ENCODE measurements at regions not wholly inside any gene's neighbourhood (a gene's known extent, or its start where the extent isn't known, plus 50 kb on each side); places are given as distances from the start of the nearest gene placed in this dataset.

GRCh38 chr10:90418869-90419652 lies 438.8 kb downstream of the HTR7 start:
- no peak for FAIRE-seq

GRCh38 chr10:90420637-90421318 lies 437.1 kb downstream of the HTR7 start:
- FAIRE-seq, result no peak

- no peak for FAIRE-seq
These were observed 436.0 kb downstream of the HTR7 start for GRCh38 chr10:90421874-90422273.

- FAIRE-seq, result no peak
These were observed 433.1 kb downstream of the HTR7 start for GRCh38 chr10:90424730-90425129.

GRCh38 chr10:90430186-90430585 lies 427.7 kb downstream of the HTR7 start:
- no peak for FAIRE-seq

GRCh38 chr10:90432866-90433265 lies 425.0 kb downstream of the HTR7 start:
- no peak for FAIRE-seq

GRCh38 chr10:90435296-90435695 lies 422.5 kb downstream of the HTR7 start:
- FAIRE-seq, result no peak

GRCh38 chr10:90437452-90437851 lies 420.4 kb downstream of the HTR7 start:
- no peak for FAIRE-seq

GRCh38 chr10:90440870-90441269 lies 417.0 kb downstream of the HTR7 start:
- no peak for FAIRE-seq

- FAIRE-seq, result no peak
These were observed 414.5 kb downstream of the HTR7 start for GRCh38 chr10:90443342-90443741.

GRCh38 chr10:90447831-90448230 lies 410.0 kb downstream of the HTR7 start:
- no peak for FAIRE-seq

- no peak for FAIRE-seq
These were observed 407.0 kb downstream of the HTR7 start for GRCh38 chr10:90450797-90451196.

GRCh38 chr10:90451283-90451682 lies 406.6 kb downstream of the HTR7 start:
- no peak for FAIRE-seq

GRCh38 chr10:90458054-90458453 lies 399.8 kb downstream of the HTR7 start:
- FAIRE-seq, result no peak

- FAIRE-seq, result no peak
These were observed 399.3 kb downstream of the HTR7 start for GRCh38 chr10:90458571-90458970.

- no peak for FAIRE-seq
These were observed 396.2 kb downstream of the HTR7 start for GRCh38 chr10:90461437-90462155.

GRCh38 chr10:90462749-90463470 lies 394.9 kb downstream of the HTR7 start:
- no peak for FAIRE-seq

GRCh38 chr10:90464329-90464728 lies 393.5 kb downstream of the HTR7 start:
- FAIRE-seq, result no peak

GRCh38 chr10:90470966-90471365 lies 386.9 kb downstream of the HTR7 start:
- FAIRE-seq, result no peak

GRCh38 chr10:90480466-90480865 lies 377.4 kb downstream of the HTR7 start:
- no peak for FAIRE-seq

GRCh38 chr10:90481326-90481923 lies 376.4 kb downstream of the HTR7 start:
- no peak for FAIRE-seq

- FAIRE-seq, result no peak
These were observed 373.3 kb downstream of the HTR7 start for GRCh38 chr10:90484518-90484917.

GRCh38 chr10:90494183-90494582 lies 363.7 kb downstream of the HTR7 start:
- FAIRE-seq, result no peak
